ENCODE measurements at regions not wholly inside any gene's neighbourhood (a gene's known extent, or its start where the extent isn't known, plus 50 kb on each side); places are given as distances from the start of the nearest gene placed in this dataset.

GRCh38 chr7:156080046-156080445 is 267.8 kb upstream of the SHH start:
- Histone ChIP-seq H3K27me3 (peaks cover 35% of the 10 kb centered on the region), H3K36me3 (no peaks in the 10 kb centered on the region), H3K27ac (no peak overlapping the region), H3K4me1 (no peaks in the 10 kb centered on the region), H3K9me3 (replicated peaks) (no peaks in the 10 kb centered on the region), H3K4me3 (no peak overlapping the region)
- no peak for DNase-seq

DNA sequence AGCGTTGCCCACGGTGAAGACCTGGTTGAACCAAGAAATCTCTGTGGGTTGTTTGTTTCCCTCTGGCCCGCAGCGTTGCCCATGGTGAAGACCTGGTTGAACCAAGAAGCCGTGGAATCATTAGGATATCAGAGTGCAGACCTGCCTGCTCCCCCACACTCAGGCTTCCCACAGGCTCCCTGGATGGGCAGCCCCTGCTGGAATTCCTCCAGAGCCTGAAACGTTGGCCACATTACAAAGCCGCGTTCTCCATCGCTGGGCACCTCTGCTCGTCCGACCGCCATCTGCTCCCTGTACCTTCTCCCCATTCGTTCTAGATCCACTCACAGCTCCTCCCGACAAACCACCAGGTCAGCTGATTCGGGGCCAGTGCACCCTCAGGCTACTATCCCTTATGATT is 266.9 kb upstream of the SHH start:
- no peak for DNase-seq
- peaks cover 30% of the 10 kb centered on the region for H3K27me3 ChIP-seq

GRCh38 chr7:156074982-156075615 is 262.8 kb upstream of the SHH start:
- no peak overlapping the region for H3K27ac ChIP-seq

More for the DNA sequence above, 266.9 kb upstream of the SHH start:
- Histone ChIP-seq H3K4me1 (no peaks in the 10 kb centered on the region), H3K4me3 (no peak overlapping the region), H3K9me3 (replicated peaks) (no peaks in the 10 kb centered on the region), H3K27ac (no peak overlapping the region), H3K36me3 (no peaks in the 10 kb centered on the region)

DNA sequence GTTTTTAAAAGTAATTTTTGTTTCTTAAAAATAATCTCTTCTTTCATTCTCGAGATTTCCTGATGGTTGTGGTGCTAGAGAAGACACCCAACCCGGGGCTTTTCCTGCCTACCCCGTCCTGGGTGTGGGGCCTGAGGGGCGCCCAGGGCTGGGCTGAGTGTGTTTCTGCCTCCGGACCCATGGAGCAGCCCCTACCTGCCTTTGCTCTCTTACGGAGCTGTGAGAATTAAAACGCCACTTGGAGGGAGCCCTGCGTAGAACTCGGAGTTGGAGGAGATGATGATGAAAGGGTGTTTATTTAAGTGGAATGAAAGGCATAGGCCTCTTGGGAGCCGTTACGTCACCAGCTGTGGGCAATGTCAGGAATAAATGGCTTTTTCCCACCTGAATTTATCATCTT is 261.8 kb upstream of the SHH start:
- H3K4me1 ChIP-seq: no peaks in the 10 kb centered on the region
- H3K9me3 ChIP-seq (replicated peaks): no peaks in the 10 kb centered on the region
- H3K36me3 ChIP-seq: no peaks in the 10 kb centered on the region
- H3K4me3 ChIP-seq: no peak overlapping the region
- DNase-seq: no peak
- no peak overlapping the region for H3K27ac ChIP-seq
- H3K27me3 ChIP-seq: peaks cover 38% of the 10 kb centered on the region

More at GRCh38 chr7:156074982-156075615, 262.8 kb upstream of the SHH start:
- H3K36me3 ChIP-seq: no peaks in the 10 kb centered on the region
- no peak for DNase-seq
- H3K4me3 ChIP-seq: no peak overlapping the region
- peaks cover 40% of the 10 kb centered on the region; the same call in 1 of the 2 replicates for H3K27me3 ChIP-seq
- H3K9me3 ChIP-seq (replicated peaks): no peaks in the 10 kb centered on the region
- no peaks in the 10 kb centered on the region for H3K4me1 ChIP-seq

DNA sequence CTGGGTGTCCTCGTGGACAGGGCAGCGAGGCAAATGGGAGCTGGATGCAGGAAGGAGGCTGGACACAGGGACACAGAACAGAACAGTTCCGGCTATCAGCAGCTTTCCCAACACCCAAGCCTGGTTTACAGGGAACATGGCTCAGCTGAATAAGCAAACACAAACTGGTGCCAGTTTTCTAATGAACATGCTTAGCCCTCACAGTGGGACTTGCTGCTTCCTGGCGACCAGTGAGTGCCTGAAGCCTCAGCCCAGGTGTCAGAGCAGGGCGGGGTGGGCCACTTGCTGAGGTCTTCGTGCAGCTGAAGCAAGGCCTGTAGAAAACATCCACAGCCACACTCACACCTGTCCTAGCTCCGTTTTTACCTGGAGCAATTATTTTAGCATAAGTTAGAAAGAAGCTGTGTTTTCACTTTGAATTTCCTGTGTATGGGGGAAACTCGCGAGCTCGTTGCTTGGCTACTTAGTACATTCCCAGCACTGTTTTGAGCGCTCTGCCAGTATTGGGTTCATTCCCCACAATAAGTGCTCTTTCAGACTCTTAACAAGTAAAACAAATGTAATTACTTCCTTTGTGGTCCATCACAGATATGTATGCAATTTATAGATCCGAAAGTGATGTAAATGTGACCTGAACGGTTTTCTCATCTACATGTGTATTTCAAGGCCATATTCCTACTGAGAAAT is 261.2 kb upstream of the SHH start:
- Histone ChIP-seq H3K4me3 (no peak overlapping the region), H3K27me3 (peaks cover 38% of the 10 kb centered on the region), H3K27ac (no peak overlapping the region), H3K4me1 (no peaks in the 10 kb centered on the region), H3K36me3 (no peaks in the 10 kb centered on the region), H3K9me3 (replicated peaks) (no peaks in the 10 kb centered on the region)
- DNase-seq: no peak

GRCh38 chr7:156071612-156072011 is 259.3 kb upstream of the SHH start:
- peaks cover 33% of the 10 kb centered on the region for H3K27me3 ChIP-seq
- no peak overlapping the region for H3K27ac ChIP-seq
- H3K36me3 ChIP-seq: no peaks in the 10 kb centered on the region
- H3K9me3 ChIP-seq (replicated peaks): no peaks in the 10 kb centered on the region
- no peak overlapping the region for H3K4me3 ChIP-seq
- DNase-seq: no peak
- H3K4me1 ChIP-seq: no peaks in the 10 kb centered on the region

DNA sequence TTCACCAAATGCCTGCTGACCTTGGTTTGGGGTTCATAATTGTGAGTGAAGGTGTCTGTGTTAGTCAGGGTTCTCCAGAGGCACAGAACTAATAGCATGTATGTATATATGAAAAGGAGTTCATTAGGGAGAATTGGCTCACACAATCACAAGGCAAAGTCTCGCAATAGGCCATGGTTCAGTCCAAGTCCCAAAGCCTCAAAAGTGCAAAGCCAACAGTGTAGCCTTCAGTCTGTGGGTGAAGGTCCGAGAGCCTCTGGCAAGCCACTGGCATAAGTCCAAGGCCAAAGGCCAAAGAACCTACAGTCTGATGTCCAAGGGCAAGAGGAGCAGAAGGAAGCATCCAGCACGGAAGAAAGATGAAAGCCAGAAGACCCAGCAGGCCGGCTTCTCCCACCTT is 257.6 kb upstream of the SHH start:
- no peak overlapping the region for H3K4me3 ChIP-seq
- no peaks in the 10 kb centered on the region for H3K9me3 ChIP-seq (replicated peaks)
- H3K4me1 ChIP-seq: no peaks in the 10 kb centered on the region
- H3K27me3 ChIP-seq: peaks cover 33% of the 10 kb centered on the region
- DNase-seq: no peak
- H3K27ac ChIP-seq: no peak overlapping the region
- H3K36me3 ChIP-seq: no peaks in the 10 kb centered on the region

- Histone ChIP-seq H3K27ac (no peak overlapping the region), H3K27me3 (peaks cover 24% of the 10 kb centered on the region), H3K36me3 (no peaks in the 10 kb centered on the region), H3K4me1 (no peaks in the 10 kb centered on the region), H3K9me3 (replicated peaks) (no peaks in the 10 kb centered on the region), H3K4me3 (no peak overlapping the region)
- no peak for DNase-seq
Measured at GRCh38 chr7:156067156-156067555, 254.9 kb upstream of the SHH start.

DNA sequence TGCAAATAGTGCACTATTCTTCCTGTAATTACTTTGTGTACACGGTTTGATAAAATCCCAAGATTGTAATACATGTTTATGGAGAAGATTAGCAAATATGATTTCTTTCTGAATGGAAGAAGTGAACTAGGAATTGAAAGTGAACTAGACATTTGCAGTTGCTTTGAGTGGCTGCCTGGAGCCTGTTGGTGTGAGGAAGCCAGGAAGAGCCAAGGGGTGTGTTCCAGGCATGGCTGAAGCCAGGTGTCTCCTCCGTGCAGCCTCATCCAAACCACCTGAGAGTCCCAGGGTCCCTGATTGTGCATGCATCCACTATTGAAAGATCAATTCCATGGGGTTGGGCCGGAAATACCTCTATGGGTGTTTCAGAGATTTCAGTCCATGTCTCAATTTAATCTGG is 253.1 kb upstream of the SHH start:
- Histone ChIP-seq H3K27me3 (peaks cover 18% of the 10 kb centered on the region), H3K9me3 (replicated peaks) (no peaks in the 10 kb centered on the region), H3K4me1 (no peaks in the 10 kb centered on the region), H3K36me3 (no peaks in the 10 kb centered on the region), H3K27ac (no peak overlapping the region), H3K4me3 (no peak overlapping the region)
- DNase-seq: no peak

DNA sequence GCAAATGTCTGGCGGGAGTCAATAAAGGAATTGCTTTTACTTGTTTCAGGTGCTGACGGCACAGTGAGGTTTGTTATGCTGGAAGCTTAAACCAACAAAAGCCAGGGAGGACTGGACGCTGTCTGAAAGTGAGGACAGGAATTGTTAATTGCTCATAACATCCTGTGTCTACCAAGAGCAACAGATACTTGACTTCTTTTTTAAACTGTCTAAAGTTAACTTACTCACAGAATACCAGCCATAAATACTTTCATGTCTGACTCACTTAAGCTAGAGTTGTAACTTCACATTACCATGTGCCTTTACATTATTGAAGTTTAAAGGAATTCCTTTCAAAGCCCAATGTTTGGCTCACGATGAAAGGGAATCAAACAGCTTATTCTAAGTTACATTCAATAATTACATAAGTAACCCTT is 252.7 kb upstream of the SHH start:
- Histone ChIP-seq H3K4me1 (no peaks in the 10 kb centered on the region), H3K4me3 (no peak overlapping the region), H3K27ac (no peak overlapping the region), H3K27me3 (peaks cover 18% of the 10 kb centered on the region), H3K36me3 (no peaks in the 10 kb centered on the region), H3K9me3 (replicated peaks) (no peaks in the 10 kb centered on the region)
- no peak for DNase-seq

DNA sequence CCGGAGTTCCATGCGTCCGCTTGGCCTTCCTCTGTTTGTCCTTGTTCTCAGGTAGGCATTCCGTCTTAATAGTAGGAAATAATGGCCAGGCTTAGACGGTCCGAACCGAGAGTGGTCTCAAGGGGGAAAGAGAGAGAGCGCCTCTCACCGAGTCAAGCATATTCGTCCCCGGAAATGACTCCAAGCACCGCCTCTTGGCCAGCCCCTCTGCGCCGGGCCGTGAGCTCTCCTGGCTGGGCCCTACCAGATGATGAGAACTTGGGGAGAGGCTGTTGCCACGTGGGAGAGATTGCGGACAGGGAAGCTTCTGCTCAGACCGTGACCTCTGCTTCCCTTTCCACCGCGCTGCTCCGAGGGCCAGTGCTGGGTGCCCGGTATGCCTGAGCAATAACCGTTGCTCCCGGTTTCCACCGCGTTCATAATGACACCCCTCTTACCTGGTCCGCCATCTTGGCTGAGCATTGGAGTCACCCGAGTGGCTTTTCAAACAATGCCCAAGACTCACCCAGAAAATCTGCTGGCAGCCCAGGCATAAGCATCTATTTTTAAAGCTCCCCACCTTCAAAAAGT is 251.1 kb upstream of the SHH start:
- H3K4me3 ChIP-seq: no peak overlapping the region
- H3K27me3 ChIP-seq: peaks cover 21% of the 10 kb centered on the region; the same call in 1 of the 2 replicates
- no peaks in the 10 kb centered on the region for H3K36me3 ChIP-seq
- no peaks in the 10 kb centered on the region for H3K4me1 ChIP-seq
- no peak for DNase-seq
- H3K9me3 ChIP-seq (replicated peaks): no peaks in the 10 kb centered on the region
- no peak overlapping the region for H3K27ac ChIP-seq

- DNase-seq: no peak
- H3K36me3 ChIP-seq: no peaks in the 10 kb centered on the region
- peaks cover 28% of the 10 kb centered on the region; the same call in 1 of the 2 replicates for H3K27me3 ChIP-seq
- H3K4me1 ChIP-seq: no peaks in the 10 kb centered on the region
- no peak overlapping the region for H3K27ac ChIP-seq
- H3K4me3 ChIP-seq: no peak overlapping the region
- H3K9me3 ChIP-seq (replicated peaks): no peaks in the 10 kb centered on the region
Measured at GRCh38 chr7:156062286-156062685, 250.0 kb upstream of the SHH start.

DNA sequence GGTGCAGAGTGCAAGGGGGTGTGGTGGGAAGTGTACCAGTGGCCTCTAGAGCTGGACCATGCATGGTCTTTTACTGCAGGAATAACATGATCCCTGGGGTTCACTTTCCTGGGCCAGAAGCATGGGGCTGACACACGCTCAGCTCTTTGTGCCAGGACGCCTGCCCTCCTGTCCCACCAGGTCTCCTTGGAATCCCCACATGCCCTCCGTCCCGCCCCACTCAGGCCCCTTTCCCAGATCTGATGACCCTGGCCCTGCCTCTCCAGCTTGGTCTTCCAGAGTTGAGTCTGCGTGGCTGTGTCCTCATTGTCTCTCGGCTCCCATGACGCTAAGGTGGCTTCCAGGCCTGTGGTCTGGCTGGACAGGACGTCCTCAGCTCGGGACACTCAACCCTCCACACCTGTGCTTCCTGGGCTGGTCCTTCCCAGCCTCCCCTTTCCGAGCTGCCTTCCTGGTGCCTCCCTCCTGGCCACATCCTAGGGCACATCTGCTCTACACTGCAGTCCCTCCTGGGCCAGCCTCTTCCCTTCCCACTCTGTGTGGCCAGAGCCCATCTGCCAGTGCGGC is 249.5 kb upstream of the SHH start:
- H3K27me3 ChIP-seq: peaks cover 30% of the 10 kb centered on the region
- DNase-seq: no peak
- H3K36me3 ChIP-seq: no peaks in the 10 kb centered on the region
- H3K9me3 ChIP-seq (replicated peaks): no peaks in the 10 kb centered on the region
- no peaks in the 10 kb centered on the region for H3K4me1 ChIP-seq
- no peak overlapping the region for H3K4me3 ChIP-seq
- H3K27ac ChIP-seq: no peak overlapping the region

DNA sequence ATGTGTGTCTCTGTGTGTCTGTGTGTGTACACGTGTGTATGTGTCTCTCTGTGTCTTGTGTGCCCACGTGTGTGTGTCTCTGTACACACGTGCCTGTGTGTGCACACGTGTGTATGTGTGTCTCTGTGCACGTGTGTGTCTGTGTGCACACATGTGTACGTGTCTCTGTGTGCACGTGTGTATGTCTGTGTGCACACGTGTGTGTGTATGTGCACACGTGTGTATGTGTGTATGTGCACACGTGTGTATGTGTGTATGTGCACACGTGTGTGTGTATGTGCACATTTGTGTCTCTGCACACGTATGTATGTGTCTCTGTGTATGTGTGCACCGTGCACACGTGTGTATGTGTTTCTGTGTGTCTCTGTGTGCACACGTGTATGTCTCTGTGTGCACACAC is 248.7 kb upstream of the SHH start:
- no peaks in the 10 kb centered on the region for H3K36me3 ChIP-seq
- H3K27me3 ChIP-seq: peaks cover 36% of the 10 kb centered on the region
- no peaks in the 10 kb centered on the region for H3K9me3 ChIP-seq (replicated peaks)
- H3K4me3 ChIP-seq: no peak overlapping the region
- no peak overlapping the region for H3K27ac ChIP-seq
- H3K4me1 ChIP-seq: no peaks in the 10 kb centered on the region
- no peak for DNase-seq

- H3K9me3 ChIP-seq (replicated peaks): no peaks in the 10 kb centered on the region
Measured at GRCh38 chr7:156059369-156059768, 247.1 kb upstream of the SHH start.

More at GRCh38 chr7:156059369-156059768, 247.1 kb upstream of the SHH start:
- no peak for DNase-seq
- Histone ChIP-seq H3K36me3 (no peaks in the 10 kb centered on the region), H3K4me1 (no peaks in the 10 kb centered on the region), H3K4me3 (no peak overlapping the region), H3K27me3 (peaks cover 38% of the 10 kb centered on the region), H3K27ac (no peak overlapping the region)

Measured in SJCRH30 (cell line).